GM23248 (cell line): ENCODE measurements at regions not wholly inside any gene's neighbourhood (a gene's known extent, or its start where the extent isn't known, plus 50 kb on each side); places are given as distances from the start of the nearest gene placed in this dataset.

Experiments used
- EZH2 ChIP-seq: fragments of 200-600 bp; sonication (generic); IDR thresholded peaks from 2 replicates; pipeline ENCODE4 v1.6.1; 2018; ENCODE audit warnings: antibody characterized with exemption, mild to moderate bottlenecking; ENCODE audit not compliant: insufficient read depth, poor library complexity, severe bottlenecking
- EZH2phosphoT487 ChIP-seq: fragments of 200-600 bp; sonication (generic); IDR thresholded peaks from 2 replicates; pipeline ENCODE4 v1.6.1; 2018; ENCODE audit warnings: antibody characterized with exemption, moderate library complexity, mild to moderate bottlenecking, low read depth; ENCODE audit not compliant: insufficient read depth

DNA sequence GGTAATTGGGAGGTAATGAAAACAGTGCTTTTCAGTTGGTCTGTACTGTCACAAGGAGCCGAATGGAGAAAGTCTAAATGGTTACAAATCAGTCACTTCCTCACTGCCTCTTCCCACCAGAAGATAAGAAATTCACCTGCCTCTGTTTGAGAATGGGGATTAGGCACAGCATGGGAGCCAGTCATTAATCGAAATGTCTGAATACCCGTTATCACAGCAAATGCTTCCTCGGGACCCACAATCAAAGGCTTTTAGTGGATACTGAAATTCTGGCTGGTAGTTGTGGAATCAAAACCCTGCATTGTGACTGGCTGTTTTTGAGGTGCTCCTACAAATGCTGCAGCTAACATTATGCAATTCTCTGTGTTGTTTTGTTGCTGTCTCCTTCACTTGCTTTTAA is 461.0 kb upstream of the MEX3C start:
- TF ChIP-seq EZH2 = no peak
- TF ChIP-seq EZH2phosphoT487 = no peak
